Thymus (tissue), 11 donors: ENCODE measurements at regions not wholly inside any gene's neighbourhood (a gene's known extent, or its start where the extent isn't known, plus 50 kb on each side); places are given as distances from the start of the nearest gene placed in this dataset.

Experiments
- DNase-seq, 9 donors: peaks; one replicate each; pipeline ENCODE4 v3.0.0-alpha.2; 2013; ENCODE audit warnings: low spot score in 9 of 9, low read depth in 6 of 9, missing footprints in 1 of 9
- H3K27ac ChIP-seq, 2 donors: one replicate each; pipeline ENCODE4 v1.5.1; 2013; ENCODE audit warnings: control low read depth in 1 of 2, low read depth in 1 of 2, low read length in 1 of 2, mild to moderate bottlenecking in 1 of 2, moderate library complexity in 1 of 2
- H3K27me3 ChIP-seq, 2 donors: one replicate each; pipeline ENCODE4 v1.5.1; 2013; ENCODE audit warnings: low read length in 1 of 2; ENCODE audit not compliant: control insufficient read depth in 2 of 2, insufficient read depth in 1 of 2
- H3K36me3 ChIP-seq, 2 donors: one replicate each; pipeline ENCODE4 v1.5.1; 2013; ENCODE audit warnings: low read length in 1 of 2, mild to moderate bottlenecking in 1 of 2, moderate library complexity in 1 of 2; ENCODE audit not compliant: control insufficient read depth in 2 of 2, insufficient read depth in 2 of 2
- H3K4me1 ChIP-seq, 2 donors: one replicate each; pipeline ENCODE4 v1.5.1; 2013; ENCODE audit warnings: low read length in 2 of 2; ENCODE audit not compliant: control insufficient read depth in 2 of 2, insufficient read depth in 2 of 2
- H3K4me3 ChIP-seq, 2 donors: one replicate each; pipeline ENCODE4 v1.5.1; 2013; ENCODE audit warnings: low read length in 2 of 2, control low read depth in 1 of 2, mild to moderate bottlenecking in 1 of 2
- H3K9me3 ChIP-seq, 2 donors: one replicate each; pipeline ENCODE4 v1.5.1; 2013; ENCODE audit warnings: low read length in 1 of 2, mild to moderate bottlenecking in 1 of 2; ENCODE audit not compliant: control insufficient read depth in 2 of 2, insufficient read depth in 1 of 2
- WGBS: extraction: QIAGEN DNeasy Blood & Tissue Kit; methylation state at CpG from one replicate; pipeline ENCODE4 v1.1.7; 2013; 5-methylcytosine and 5-hydroxymethylcytosine counted together
- donor health status: healthy.

DNA sequence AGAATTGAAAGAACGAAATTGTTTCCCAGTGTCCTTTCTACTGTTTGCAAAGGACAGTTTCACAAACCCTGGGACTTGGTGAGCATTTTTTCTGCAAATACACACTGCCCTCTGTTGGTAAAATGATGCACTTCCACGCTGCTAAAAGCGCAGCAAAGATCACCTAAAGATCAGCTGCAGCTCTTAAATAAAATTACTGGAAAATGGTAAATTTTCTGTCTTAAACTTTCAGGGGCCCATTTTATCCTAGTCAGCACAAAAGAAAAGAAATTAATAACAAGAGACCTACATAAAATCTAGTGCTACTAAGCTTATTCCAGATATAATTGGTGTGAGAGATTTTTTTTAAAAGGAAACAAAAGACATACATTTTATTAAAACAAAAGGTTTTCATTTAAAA, 566.0 kb downstream of the CAAP1 start:
- Histone ChIP-seq H3K36me3 (no peaks in the 10 kb centered on the region), H3K27me3 (no peaks in the 10 kb centered on the region), H3K9me3 (no peaks in the 10 kb centered on the region), H3K4me1 (no peaks in the 10 kb centered on the region), H3K4me3 (no peak overlapping the region), H3K27ac (no peak overlapping the region)
- WGBS, result 5% methylated on average over 3 of the region's 3 CpGs
- DNase-seq, result peak in 3 of 9 donors; percentile 4 to 21 (median 8)

DNA sequence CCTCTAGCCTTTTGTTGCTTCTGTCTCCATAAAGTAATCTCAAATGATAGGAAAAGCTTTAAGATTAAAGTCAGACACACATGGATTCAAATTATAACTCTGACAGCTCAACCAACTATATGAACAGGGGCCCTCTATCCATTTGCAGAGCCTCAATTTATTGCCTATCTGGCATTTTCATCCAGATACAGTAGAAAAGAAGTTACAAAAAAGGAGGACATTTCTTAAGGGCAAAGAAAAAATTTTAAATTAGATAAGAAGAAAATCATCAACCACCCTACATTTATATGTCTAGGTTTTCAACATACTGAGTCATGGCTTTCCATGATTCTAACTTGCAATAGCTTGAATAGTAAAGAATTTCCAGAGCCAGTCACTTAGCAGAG, 567.2 kb downstream of the CAAP1 start:
- H3K27me3 ChIP-seq, result no peaks in the 10 kb centered on the region
- no peaks in the 10 kb centered on the region for H3K9me3 ChIP-seq
- H3K27ac ChIP-seq, result no peak overlapping the region
- DNase-seq, result no peak
- H3K4me3 ChIP-seq, result no peak overlapping the region
- no peaks in the 10 kb centered on the region for H3K36me3 ChIP-seq
- no peaks in the 10 kb centered on the region for H3K4me1 ChIP-seq

DNA sequence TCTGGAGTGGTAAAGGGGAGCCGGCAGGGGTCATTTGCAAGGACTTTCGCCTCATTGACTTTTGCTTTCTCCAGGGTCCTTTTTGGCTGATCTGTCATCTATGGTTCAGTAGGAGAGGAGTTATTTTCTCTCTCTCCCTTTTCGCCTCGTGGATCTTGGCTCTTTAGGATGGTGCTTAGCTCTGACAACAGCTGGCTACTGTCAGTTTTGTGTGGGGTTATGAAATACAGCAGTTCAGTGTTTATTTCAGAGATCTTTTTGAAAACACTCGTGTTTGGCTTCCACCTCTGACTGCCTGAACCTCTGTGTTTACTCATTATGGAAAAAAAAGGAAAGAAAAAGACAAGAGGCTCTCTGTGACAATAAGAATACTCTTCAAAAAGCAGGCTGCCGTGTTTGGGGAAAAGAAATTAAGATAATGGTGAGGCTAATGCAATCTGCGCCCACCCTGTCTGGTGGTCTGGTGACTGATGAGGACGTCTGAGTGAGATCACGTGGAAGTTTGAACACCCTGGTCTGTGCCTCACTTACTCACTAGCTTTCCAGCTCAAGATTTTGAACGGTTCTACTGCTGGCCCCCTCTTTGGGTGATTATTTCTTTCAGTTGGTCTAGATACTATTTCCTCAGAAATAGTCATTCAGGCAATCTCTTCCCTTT, 567.7 kb downstream of the CAAP1 start:
- Histone ChIP-seq H3K9me3 (no peaks in the 10 kb centered on the region), H3K27me3 (no peaks in the 10 kb centered on the region), H3K36me3 (no peaks in the 10 kb centered on the region), H3K27ac (no peak overlapping the region), H3K4me3 (no peak overlapping the region), H3K4me1 (no peaks in the 10 kb centered on the region)
- no peak for DNase-seq
- WGBS, result 80% methylated on average over 10 of the region's 10 CpGs

DNA sequence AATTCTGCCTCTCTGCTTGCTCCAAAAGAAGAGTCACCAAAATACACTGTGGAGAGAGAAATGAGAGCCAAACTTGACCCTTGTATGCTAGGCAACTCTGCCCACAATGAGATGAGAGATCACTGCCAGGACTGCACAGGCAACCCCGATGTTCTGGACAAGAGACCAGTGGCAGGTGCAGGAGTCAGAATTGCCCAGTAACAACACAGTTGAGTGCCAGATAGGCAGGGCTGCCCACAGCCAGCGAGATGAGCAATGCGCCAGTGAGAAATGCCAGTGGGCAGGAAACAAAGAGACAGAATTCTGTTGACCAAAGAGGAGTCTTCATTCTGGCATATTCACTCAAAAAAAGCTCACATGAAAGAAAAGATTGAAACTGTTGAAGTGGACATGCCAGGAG, 570.7 kb downstream of the CAAP1 start:
- WGBS, result 91% methylated on average over 3 of the region's 3 CpGs
- Histone ChIP-seq H3K4me1 (no peaks in the 10 kb centered on the region), H3K27me3 (no peaks in the 10 kb centered on the region), H3K4me3 (no peak overlapping the region), H3K27ac (no peak overlapping the region), H3K9me3 (no peaks in the 10 kb centered on the region), H3K36me3 (no peaks in the 10 kb centered on the region)
- DNase-seq, result no peak

DNA sequence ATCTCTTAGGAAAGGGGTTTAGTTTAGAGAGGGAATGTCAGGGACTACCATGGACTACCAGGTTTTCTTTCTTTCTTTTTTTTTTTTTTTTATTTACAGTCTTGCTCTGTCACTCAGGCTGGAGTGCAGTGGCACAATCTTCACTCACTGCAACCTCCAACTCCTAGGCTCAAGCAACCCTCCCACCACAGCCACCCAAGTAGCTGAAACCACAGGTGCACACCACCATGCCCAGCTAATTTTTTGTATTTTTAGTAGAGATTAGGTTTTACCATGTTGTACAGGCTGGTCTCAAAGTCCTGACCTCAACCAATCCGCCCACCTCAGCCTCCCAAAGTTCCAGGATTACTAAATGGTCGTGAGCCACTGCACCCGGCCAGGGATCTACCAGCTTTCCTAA, 572.7 kb downstream of the CAAP1 start:
- no peak overlapping the region for H3K27ac ChIP-seq
- H3K9me3 ChIP-seq, result no peaks in the 10 kb centered on the region
- no peaks in the 10 kb centered on the region for H3K36me3 ChIP-seq
- H3K4me3 ChIP-seq, result no peak overlapping the region
- 91% methylated on average over 3 of the region's 3 CpGs for WGBS
- H3K4me1 ChIP-seq, result no peaks in the 10 kb centered on the region
- no peaks in the 10 kb centered on the region for H3K27me3 ChIP-seq
- DNase-seq, result no peak

DNA sequence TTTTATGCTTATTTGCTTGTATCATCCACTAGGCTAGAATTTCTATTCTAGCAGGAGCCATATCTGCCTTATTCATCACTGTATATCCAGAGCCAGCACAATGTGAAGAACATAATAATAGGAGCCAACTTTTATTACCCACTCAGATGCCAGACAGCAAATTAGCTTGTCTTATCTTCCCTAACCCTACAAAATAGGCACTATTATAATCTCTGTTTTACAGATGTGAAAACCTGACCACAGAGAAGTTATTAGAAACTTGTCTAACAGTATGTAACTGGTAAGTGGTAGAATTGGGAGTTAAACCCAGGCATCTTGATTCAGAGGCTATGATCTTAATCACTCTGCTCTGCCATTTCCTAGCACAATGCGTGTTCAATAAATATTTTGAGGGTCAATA, 579.5 kb downstream of the CAAP1 start:
- no peaks in the 10 kb centered on the region for H3K36me3 ChIP-seq
- no peaks in the 10 kb centered on the region for H3K4me1 ChIP-seq
- H3K9me3 ChIP-seq, result no peaks in the 10 kb centered on the region
- no peak overlapping the region for H3K4me3 ChIP-seq
- H3K27me3 ChIP-seq, result no peaks in the 10 kb centered on the region
- H3K27ac ChIP-seq, result no peak overlapping the region
- 92% methylated on average over 1 of the region's 1 CpG for WGBS
- DNase-seq, result no peak

DNA sequence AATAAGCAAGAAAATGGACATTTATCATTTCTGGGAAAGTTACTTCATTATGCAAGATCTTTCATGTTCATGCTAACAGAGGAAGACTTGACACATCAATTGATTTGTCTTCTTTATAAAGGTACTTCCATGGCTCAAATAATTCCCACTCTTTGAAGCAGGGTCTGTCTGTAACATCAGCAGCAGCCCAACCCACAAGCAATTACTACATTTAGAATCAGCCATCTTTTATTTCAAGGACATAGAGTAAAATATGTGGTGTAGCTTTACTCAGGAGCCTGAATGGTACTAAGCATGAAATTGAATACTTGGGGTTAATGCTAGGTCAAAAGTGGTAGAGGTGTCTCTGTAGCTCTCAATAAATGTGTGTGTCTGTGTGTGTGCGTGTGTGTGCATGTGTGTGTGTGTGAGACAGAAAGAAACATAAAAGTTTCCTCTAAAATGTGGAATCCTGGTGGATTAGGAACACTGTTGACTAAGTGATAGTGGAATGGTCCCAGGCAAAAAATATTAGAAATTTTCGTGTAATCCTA, 581.1 kb downstream of the CAAP1 start:
- no peaks in the 10 kb centered on the region for H3K27me3 ChIP-seq
- no peaks in the 10 kb centered on the region for H3K4me1 ChIP-seq
- H3K4me3 ChIP-seq, result no peak overlapping the region
- no peaks in the 10 kb centered on the region for H3K36me3 ChIP-seq
- H3K9me3 ChIP-seq, result no peaks in the 10 kb centered on the region
- H3K27ac ChIP-seq, result no peak overlapping the region
- 86% methylated on average over 2 of the region's 2 CpGs for WGBS
- no peak for DNase-seq

DNA sequence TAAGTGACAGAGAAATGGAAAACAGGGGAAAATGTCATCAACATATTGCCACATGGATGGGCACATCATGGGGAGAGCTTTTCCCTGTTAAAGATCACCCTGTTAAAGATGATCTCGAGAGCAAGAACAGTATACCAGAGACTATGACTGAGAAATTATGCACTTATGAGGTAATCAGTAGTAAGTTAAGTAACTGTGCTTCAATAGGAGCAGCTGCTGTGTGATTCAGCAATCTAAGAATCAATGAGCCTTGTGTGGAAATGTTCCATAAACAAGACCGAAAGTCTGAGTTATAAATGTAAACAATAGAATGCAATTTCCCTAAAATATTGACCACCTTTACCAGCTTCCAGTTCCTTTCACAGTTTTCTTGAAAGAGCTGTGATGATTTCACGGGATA, 582.3 kb downstream of the CAAP1 start:
- WGBS, result 87% methylated on average over 3 of the region's 3 CpGs
- Histone ChIP-seq H3K36me3 (no peaks in the 10 kb centered on the region), H3K27me3 (no peaks in the 10 kb centered on the region), H3K4me1 (no peaks in the 10 kb centered on the region), H3K27ac (no peak overlapping the region), H3K9me3 (no peaks in the 10 kb centered on the region), H3K4me3 (no peak overlapping the region)
- DNase-seq, result no peak

DNA sequence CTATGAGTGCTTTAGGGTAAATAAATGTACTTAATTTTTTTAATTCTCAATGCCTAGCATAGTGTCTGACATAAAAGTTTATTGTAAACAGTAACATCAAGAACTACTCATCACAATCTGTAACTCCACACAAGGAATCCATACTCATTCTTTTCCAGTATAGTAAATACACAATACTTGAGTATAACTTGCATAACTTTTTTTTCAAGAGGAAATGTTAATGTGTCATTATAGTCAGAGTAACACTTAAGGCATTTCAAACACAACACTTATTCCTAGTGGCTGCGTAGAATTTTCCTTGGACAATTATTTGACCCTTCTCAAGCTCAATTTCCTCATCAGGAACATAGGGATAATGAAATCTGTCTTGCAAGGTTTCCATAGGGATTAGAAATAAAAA, 584.3 kb downstream of the CAAP1 start:
- Histone ChIP-seq H3K9me3 (no peaks in the 10 kb centered on the region), H3K4me1 (no peaks in the 10 kb centered on the region), H3K27me3 (no peaks in the 10 kb centered on the region), H3K27ac (no peak overlapping the region), H3K4me3 (no peak overlapping the region), H3K36me3 (no peaks in the 10 kb centered on the region)
- 89% methylated on average over 1 of the region's 1 CpG for WGBS
- DNase-seq, result no peak
